Epidermal melanocyte (primary cell): ENCODE measurements at regions not wholly inside any gene's neighbourhood (a gene's known extent, or its start where the extent isn't known, plus 50 kb on each side); places are given as distances from the start of the nearest gene placed in this dataset.

Experiments
- DNase-seq: peaks from one replicate; pipeline ENCODE4 v3.0.0; 2011; ENCODE audit warnings: low spot score; ENCODE audit not compliant: insufficient read length

DNA sequence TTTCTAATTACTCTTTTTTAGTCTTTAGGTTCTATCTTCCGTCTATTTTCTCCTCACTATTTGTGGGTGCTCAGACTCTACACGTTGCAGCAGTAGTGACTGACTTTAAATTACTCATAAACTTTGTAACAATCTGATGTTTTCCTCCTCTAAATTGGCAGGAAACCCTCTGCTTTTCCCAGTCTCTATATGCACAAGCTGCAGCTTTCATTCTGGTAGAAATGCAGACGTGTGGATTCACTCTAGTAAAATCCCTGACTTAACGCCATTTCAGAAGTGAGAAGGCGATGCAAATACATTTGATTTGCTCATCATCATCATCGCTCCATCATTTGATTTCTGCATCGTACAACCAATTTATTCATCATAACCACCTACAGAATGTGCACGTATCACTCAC is 561.0 kb upstream of the ZFHX3 start:
- no peak for DNase-seq

DNA sequence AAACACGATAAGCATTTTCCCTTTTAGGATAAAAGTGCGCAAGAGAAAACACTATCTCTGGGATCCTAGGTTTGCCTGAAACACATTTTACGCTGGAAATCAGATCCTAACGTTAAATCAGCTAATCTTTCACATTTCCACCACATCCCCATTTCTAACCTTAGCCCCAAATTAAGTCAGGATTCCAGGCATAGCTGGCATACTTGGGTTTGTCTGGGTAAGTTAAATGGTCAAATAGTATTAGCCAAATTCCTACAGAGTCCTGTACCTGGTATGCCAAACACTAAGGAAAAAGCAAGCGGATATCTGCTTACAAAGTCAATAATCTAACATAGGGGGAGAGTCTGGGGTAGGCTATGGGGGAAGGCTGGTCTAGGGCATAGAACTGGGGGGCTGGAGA is 557.4 kb upstream of the ZFHX3 start:
- DNase-seq = no peak

DNA sequence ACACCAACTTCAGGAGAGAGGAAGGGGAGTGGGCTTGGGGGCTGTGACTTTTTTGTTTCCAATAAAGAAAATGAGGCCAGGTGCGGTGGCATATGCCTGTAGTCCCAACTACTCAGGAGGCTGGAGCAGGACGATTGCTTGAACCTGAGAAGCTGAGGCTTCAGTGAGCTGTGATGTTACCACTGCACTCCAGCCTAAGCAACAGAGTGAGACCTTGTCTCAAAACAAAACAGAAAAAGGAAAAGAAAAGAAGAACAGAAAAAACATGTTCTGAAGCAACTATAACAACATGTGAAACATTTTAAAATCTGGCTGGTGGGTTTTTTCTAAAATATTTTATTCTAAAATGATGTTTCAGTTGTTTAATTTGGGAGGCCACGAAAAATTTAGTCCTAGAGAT is 554.0 kb upstream of the ZFHX3 start:
- DNase-seq = no peak

DNA sequence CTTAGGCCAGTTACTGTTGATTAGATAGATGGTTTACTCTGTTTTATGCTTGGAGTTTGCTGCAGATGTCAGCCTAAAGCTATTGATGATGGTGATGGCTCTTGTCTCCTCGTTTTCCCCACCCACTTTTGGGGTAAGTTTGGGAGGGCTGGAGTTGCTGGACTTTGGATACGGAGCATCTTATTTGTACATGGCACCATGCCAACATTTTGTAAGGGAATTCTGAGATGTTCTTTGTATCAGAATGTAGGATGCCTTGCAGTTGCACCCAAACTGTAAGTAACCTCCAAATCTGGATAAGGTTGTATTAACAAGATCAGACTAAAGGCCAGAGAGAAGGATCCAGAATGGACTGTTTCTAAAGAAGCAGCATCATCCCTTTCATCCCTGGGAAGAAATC is 551.9 kb upstream of the ZFHX3 start:
- DNase-seq = no peak

DNA sequence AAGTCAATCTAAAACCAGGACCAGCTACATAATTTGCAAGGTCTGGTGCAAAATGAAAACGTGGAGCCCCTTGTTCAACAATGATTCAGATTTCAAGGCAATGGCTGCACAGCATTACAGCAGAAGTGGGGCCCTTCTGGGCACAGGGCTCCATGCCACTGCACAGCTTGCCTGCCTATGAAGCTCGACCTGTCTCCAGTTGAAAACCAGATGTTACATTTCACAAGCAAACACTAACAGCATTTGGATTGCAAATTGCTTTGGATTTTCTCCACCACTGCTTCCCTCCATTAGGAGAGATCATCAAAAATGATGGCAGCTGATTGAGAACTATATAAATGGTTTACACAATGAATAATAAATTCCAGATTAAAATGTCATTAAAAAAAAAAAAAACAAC is 551.4 kb upstream of the ZFHX3 start:
- DNase-seq = no peak

DNA sequence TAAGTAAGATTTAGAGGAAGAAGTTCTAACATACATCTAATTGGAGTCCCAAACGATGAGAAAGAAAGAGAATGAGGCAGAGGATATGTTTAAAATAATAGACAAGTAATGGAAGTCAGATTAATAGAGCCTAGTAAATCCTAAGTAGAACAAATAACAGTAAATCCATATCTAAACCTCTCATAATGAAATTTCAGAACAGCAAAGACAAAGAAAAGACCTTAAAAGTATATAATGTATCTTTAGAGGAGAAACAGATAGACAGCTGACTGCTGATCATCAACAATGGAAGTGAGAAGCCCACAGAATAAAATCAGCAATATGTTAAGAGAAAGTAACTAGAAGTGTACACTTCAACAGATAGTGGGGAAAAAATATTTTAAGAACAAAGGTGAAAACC is 536.2 kb upstream of the ZFHX3 start:
- DNase-seq = no peak

DNA sequence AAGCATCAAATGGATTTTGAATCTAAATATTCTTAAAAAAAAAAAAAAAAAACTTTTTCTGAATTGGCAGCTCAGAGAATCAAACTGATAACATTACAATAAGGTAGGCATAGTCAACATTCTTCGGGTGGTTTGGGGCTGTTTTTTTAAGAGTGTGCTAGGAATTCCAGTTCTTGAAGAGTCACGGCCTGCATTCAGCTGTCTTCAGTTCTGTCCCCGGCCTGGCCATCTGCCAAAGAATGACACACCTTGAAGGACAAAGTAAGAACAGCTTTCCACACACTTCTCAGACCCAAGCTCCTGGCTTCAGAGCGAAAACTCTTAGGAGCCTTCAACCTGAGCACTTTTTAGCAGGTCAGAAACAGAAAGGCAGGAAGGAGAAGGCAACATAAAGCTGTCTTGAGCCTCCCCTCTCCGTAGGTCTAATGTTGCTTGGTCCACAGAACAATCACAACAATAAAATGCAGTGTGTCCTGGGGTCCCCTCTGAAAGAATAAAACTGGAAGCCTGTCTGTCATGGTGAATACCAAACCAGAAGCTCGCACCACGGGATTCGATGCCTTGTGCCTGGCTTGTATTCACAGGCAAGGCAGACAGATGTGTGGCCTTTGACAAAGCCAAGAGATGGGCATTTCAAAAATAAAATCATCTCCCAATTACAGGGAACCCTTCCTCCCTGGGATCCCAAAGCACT is 524.4 kb upstream of the ZFHX3 start:
- DNase-seq = no peak

DNA sequence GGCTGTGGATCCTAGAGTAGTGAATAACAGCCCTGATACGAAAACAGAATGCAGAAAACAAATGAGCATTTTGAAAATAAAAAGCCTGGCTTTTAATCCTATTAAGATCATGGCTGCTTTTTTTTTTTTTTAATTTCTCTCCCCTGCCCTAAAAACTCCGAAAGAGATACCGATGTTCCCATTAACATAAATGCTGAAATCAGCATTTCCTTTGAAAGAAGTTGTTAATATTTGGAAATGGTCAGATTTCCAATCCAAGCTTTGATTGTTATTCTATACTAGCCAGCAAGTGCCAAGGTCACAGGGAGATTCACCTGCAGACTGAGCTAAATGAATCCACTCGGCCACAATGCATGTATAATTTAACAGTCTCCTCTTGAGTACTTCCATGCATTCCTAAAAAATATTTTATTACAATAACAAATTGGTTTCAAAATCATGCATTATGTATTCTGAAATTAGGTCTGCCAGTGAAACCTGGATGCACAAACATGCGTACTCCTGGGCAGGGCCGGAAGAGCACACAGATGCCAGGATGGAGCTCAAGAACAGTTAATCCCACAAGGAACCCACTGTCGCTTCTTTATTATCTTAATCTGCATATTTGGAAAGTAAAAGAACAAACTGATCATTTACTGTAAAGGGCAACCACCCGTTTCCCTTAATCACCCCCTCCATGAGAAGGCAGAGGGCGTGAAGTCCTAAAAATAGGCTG is 521.5 kb upstream of the ZFHX3 start:
- no peak for DNase-seq

DNA sequence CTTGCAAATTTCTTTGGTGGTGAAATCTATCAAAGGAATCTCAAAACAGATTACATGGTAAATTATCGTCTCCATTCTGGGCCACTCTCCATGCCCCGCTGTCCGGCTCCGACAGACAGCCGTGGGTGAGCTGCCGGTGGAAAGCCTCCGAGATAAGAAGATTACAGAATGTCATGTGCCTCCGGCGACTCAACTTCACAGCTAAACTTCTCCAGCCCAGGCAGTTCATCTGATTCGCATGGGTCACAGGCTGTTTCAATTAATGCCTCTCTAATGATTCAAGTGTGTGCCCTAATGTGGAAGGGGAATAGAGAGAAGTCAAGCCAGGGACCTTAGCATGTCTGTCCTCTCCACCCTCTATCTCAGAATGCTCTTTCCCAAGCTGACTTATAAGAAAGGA is 520.8 kb upstream of the ZFHX3 start:
- DNase-seq = no peak

DNA sequence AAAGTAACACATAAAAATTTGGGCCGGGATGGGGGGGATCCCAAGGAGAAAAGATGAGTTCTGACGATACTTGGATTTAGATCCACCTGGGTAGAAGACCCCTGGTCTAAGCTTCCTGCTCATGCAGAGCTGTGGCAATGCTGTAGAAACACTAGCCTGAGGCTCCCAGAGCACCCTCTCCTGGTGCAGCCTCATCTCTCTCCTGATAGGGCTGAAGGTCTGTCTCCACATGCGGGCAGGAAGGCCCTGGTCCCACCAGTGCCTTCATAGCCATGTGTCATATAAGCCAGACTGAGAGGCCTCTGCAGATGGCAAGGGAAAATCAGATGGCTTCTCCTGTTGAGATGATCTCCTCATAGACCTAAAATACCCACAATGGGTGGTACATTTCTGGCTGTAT is 518.0 kb upstream of the ZFHX3 start:
- DNase-seq = no peak

DNA sequence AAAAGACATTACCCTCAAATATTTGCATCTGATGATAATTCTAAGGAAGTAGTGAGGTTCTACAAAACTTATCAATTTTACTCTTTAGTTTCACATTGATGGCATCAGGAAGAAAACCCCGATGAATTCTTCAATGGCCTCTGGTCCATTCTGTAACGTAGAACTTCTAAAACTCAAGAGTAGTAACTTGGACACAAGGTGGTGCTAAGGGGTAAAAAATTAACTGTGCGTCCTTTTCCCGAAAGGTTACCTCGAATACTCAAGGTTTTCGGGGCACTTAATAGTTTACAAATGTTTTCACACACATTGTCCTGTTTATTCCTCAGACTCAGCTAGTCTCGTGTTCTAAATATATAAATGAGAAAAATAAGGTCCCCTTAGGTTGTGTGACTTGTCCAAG is 517.3 kb upstream of the ZFHX3 start:
- DNase-seq = no peak

DNA sequence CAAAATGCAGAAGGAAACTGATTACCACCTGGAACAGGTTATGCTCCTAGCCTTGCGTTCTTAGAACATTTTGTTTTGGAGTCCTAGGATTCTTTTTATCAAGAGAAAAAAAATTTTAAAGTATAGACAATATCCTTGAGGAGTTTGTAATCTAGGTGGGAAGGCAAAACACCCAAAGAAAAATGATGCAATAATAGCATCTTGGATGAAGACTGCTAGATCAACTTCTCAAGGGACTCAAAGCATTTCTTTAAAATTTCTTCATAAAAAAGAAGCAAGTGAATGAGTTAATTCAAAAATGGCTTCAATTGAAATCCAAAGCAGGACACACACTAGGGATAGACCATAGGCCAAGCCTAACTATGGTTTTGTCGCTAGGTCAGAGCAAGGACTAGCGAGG is 515.8 kb upstream of the ZFHX3 start:
- no peak for DNase-seq

DNA sequence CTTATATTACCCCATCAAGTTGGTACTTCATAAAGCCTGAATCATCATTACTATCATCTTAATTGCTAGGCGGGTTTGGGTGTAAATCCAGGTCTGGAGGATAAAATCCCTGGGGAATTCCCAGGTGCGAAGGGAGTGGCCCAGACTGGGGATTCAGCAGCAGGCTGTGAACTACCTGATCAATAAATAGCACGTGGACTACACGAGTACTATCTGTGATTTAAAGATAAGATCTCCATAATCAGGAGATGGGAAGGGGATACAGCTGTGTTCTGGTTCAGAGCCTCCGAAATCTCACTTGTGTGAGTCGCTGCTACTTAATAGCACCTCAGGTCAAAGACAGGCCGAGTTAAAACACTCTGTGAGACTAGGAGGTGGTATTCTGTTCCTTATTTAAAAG is 512.6 kb upstream of the ZFHX3 start:
- no peak for DNase-seq

DNA sequence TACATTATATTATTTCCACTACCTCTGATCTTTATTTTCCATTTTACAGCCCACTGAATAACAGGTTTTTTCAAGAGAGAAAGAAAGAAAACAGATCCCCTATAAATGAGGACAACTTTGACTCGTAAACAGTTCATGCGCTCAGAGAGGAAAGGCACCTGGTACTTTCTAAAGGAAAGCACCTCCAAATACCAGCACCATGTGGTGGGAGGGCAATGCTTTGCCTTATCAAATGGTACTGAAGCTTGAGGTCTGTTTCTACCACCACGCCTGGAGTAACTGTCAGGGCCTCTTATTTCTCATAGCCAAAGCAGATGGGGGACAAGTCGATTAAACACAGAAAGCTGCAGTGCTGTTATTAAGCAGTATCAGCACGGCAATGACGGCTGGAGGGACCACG is 510.3 kb upstream of the ZFHX3 start:
- DNase-seq = no peak

DNA sequence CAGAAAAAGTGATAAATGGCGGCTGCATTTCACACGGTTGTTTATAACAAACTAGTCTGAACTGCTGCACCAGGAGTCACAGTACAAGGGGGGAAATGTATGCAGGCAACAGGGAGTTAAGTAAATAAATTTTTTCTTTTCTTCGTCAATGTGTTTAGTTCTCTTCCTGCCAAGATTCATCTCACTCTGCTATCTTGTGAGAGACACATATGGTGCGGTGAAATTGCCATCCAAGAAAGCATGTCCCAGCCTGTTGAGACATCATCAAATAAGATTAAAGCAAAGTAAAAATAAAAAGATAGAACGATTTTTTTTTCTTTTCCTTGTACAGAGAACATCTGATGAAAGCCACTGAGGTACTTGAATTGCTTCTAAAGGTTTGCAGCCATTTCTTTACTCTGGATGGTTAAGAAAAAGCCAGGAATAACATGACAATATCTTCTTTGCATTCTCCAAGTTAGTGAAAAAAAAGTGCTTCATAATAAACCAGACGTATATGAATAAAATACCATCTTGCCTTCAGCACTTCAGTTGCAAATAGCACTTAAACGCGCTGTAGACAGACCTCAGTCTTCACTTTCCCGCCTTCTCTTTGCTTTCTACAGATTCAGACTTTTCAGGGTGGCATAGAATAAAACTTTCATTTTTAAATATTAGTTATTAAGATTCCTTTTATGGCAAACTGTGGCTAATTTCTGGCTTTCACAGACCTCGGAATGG is 506.2 kb upstream of the ZFHX3 start:
- no peak for DNase-seq

DNA sequence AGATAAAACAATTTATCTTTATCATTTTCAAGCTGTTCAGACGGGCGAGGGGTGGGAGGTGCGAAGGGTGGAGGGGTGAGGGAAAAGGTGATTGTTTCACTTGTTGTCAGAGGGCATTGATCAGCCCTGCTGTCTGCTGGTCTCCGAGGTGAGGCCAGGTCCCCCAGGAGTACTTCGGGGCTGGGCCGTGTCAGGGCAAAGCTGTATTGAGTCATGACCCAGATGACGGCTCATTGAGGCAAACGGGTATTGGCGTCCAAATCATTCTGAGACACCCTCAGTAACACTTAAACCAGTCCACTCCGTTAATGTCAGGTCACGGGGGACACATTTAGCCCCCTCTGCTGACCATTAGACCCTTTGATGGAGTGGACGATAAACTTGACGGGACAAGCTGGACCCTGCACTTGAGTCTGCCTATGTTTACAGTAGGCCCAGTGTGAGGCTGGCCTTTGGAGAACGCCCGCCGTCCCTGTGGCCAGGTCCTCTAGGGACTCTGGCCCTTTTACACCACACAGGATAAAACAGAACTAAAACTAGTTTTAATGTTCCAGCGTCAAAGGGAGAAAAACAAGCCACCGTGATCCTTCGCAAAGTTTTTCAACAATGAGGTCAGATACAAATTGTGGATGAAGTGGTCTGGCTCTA is 502.2 kb upstream of the ZFHX3 start:
- DNase-seq = no peak

DNA sequence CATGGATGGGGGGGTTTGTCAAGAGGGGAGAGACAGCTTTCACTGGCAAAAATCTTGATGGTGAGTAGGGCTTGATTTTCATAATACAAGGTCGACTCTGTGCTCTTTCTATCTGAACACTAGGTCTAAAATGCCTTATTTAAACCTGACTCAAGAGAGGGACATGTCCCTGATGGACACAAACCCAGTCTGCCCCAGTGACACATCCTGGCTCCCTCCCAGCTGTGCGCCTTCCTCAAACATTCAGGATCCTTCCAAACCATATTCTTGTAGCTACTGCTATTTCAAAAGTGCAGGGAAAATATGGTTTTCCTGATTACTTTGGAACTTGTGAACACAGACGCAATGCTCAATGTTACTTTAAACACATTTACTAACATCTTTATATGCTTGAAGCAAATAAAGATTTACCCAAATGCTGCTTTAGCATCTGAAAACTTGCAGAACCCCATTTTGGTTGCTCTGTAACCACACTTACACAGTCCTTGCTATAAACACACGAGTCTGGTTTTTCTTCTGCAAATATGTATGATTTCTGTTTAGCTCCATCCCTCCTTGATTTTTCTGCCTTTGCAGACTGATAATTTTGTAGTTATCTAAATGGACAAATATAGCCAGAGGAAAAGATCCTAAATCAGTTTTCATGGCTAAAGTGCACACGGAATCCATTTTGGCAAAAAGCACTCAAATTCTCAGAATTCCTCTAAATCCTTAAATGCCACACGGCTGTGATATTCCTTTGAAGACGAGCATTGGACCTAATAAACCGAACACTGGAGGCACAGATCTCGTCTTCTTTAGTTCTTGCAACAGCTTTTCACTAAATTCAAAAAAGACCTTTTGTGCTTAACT is 499.9 kb upstream of the ZFHX3 start:
- no peak for DNase-seq

DNA sequence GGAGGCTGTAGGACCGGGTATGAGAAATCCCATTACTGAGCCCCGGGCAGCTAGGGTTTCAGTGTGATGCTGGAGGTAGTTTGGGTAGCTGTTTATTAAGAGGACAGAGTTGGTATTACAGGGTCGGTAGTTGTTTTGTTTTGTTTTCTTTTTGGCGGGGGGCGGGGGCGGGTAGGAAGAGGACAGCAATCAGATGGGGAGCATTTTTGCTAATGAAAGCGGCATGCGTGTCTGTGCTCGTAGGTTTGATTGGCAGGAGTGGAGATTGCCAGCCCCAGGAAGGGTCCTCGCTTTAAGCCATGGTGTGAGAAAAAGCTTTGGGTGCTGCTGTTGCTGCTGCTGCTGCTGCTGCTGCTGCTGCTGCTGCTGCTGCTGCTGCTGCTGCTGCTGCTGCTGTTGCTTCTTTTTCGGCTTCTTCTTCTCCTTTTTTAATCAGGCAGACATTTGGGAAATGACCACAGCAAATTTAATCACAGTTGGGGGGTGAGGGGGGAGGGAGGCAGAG is 498.5 kb upstream of the ZFHX3 start:
- DNase-seq = no peak

DNA sequence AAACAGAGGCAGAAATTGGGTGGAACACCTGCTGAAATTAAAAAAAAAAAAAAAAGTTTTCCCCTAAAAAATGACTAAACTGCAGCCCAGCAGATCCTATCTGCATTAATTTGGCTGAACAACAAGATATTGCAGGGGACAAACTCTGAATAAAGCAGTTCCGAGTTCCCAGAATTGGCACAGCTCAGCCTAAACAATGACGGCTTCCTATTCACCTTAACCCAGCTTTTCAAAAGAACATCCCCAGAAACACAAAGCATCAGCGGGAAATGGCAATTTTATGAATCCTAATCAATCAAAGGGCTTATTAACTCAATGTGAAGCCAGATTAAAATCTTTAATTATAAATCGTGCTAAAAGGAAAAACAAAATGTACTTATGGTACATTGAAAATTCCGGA is 497.8 kb upstream of the ZFHX3 start:
- no peak for DNase-seq

DNA sequence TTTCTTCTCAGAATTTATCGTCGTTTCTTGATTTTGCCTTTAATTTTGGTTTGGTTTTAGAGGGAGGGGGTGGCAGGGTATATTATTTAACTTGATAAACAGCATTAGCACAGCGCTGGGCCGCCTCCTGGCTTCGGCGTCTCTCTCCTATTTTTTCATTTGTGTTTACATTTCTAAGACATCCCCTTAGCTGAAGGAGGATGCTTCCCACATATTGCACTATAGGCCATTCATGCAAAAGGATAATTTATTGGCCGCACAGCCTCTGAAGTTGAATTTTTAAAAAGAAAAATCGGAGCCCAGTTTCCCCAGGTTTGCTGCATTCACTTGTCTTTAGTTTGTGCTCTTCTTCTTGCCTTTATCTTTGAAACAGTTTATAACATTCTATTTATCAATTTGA is 497.4 kb upstream of the ZFHX3 start:
- no peak for DNase-seq

DNA sequence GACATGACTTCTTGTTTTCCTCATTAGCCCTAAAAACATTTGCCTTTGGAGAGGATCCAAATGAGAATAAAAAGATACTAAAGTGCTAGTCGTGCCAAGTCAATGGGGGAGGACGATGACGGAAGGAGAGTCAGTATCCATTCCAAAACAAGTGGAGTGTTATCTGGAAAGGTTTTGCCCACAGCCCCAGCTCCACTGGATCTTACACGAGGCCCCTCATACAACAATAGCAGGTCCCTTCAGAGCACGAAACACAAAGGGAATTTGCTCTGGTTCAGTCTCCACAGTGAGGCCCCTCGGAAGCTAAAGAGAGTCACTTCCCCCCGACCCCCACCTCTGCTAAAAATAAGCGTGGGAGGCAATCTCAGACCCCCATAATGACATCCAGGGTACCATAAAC is 496.9 kb upstream of the ZFHX3 start:
- DNase-seq = no peak
